ENCODE measurements at regions not wholly inside any gene's neighbourhood (a gene's known extent, or its start where the extent isn't known, plus 50 kb on each side); places are given as distances from the start of the nearest gene placed in this dataset.

DNA sequence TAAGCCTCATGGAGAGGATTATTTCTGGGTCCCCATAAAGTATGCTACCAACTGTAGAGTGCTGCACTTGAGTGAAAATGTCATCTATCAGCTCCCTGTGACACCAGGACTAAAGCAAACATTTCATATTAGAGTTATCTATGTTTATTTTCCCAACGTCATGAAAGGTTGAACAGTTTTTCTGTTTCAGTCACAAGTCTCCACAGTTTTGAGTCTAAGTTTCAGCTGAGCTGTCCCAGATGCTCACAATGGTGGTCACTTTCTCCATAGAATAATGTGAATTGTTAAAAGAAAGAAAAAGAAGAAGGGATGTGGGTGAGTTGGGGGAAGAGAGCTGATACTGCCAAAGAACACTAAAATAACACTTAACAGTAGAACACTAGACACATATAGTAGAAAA lies 126.3 kb upstream of the C9orf72 start:
- Histone ChIP-seq H3K27ac (no peak overlapping the region), H3K36me3 (no peaks in the 10 kb centered on the region), H3K27me3 (replicated peaks; ENCODE audit: insufficient read depth) (no peaks in the 10 kb centered on the region), H3K4me3 (no peak overlapping the region), H3K9me3 (no peaks in the 10 kb centered on the region), H3K4me1 (replicated peaks) (no peaks in the 10 kb centered on the region)
- TF ChIP-seq CTCF (IDR thresholded peaks at IDR 0.05) (no peak), POLR2A (IDR thresholded peaks at IDR 0.05) (no peak), POLR2AphosphoS5 (IDR thresholded peaks at IDR 0.05) (no peak)
- intact Hi-C loops (cut with DNase I) = no loop called here
- no peak for DNase-seq (ENCODE audit: low spot score)
- 17% methylated on average over 1 of the region's 1 CpG for WGBS

DNA sequence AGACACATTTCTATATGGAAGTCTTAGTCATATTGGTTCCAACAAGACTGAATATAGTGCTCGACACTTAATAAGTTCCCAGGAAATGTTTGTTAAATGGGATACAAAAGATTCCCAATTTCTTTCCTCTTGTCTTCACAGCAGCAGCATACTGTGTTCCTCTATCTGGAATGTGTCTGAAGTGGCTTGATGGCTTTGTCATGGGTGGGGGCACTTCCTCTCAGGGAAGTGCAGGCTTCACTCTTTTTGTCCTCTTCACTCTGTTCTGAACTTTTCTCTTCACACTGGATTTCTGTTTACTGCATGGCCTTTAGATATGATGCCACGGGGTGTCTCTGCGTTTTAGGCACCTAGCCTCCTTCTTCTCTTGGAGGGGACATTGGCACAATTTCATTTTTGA lies 127.7 kb upstream of the C9orf72 start:
- Histone ChIP-seq H3K4me1 (replicated peaks) (no peaks in the 10 kb centered on the region), H3K36me3 (no peaks in the 10 kb centered on the region), H3K9me3 (no peaks in the 10 kb centered on the region), H3K27ac (no peak overlapping the region), H3K27me3 (replicated peaks; ENCODE audit: insufficient read depth) (no peaks in the 10 kb centered on the region), H3K4me3 (no peak overlapping the region)
- WGBS = 76% methylated on average over 3 of the region's 3 CpGs
- no peak for DNase-seq (ENCODE audit: low spot score)
- TF ChIP-seq CTCF (IDR thresholded peaks at IDR 0.05) (no peak), POLR2AphosphoS5 (IDR thresholded peaks at IDR 0.05) (no peak), POLR2A (IDR thresholded peaks at IDR 0.05) (no peak)
- intact Hi-C loops (cut with DNase I) = no loop called here

DNA sequence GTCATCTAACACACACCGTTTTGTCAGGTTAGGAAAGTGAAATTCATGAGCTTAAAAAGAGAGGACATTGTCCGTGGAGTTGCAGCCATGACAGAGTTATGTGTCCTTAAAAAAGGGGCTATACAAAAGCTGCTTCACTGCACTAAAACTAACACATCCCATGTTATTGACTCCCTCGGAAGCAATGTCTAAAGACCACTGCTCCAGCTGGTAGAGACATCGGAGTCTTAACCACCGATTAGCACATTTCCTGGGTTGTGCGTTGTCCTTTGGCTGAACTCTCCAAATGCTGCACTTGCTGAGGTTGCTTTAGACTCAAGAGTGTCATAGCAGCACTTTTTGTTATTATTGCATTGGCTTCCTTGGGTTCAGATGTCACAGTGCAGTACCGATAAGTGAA lies 128.3 kb upstream of the C9orf72 start:
- DNase-seq (ENCODE audit: low spot score) = no peak
- Histone ChIP-seq H3K36me3 (no peaks in the 10 kb centered on the region), H3K4me3 (no peak overlapping the region), H3K4me1 (replicated peaks) (no peaks in the 10 kb centered on the region), H3K9me3 (no peaks in the 10 kb centered on the region), H3K27ac (no peak overlapping the region), H3K27me3 (replicated peaks; ENCODE audit: insufficient read depth) (no peaks in the 10 kb centered on the region)
- TF ChIP-seq POLR2AphosphoS5 (IDR thresholded peaks at IDR 0.05) (no peak), CTCF (IDR thresholded peaks at IDR 0.05) (no peak), POLR2A (IDR thresholded peaks at IDR 0.05) (no peak)
- intact Hi-C loops (cut with DNase I) = no loop called here
- WGBS = 47% methylated on average over 7 of the region's 7 CpGs

DNA sequence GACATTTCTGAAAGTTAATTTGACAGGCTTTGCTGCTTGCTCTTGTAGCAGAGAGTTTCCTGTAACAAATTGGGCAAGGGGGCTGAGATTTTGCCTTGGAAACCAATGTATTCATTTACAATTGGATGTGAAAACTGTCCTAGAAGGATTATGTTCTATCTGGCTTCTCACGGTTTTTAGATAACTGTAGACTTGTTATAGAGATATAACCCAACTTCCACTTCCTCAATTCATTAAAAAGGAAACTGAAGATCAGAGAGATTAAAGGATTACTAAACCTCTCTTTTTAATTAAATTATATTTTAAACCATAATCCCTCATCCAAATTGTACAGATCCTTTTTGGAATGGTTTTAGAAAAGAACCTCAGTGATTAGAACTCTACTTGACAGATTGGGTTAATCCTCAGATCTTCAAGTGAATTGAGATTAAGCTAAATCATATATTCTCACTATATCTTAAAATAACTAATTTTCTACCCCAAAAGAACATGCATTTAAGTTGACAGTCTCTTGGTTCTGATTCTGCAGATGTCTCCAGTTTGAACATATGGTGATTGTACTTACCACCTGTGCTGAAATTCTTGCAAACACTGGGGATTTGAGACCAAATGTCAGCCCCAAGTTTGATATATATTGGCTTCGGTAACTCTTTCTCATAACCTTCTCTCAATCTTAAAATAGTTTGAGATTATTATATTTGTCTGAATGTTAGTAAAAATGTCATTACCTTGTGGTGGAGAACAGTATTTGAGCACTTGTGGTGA lies 130.1 kb upstream of the C9orf72 start:
- no peak for DNase-seq (ENCODE audit: low spot score)
- TF ChIP-seq CTCF (IDR thresholded peaks at IDR 0.05) = no peak
- TF ChIP-seq POLR2AphosphoS5 (IDR thresholded peaks at IDR 0.05) = no peak
- no peak for TF ChIP-seq POLR2A (IDR thresholded peaks at IDR 0.05)
- H3K27me3 ChIP-seq (replicated peaks; ENCODE audit: insufficient read depth) = no peaks in the 10 kb centered on the region
- H3K4me1 ChIP-seq (replicated peaks) = no peaks in the 10 kb centered on the region
- no peaks in the 10 kb centered on the region for H3K36me3 ChIP-seq
- H3K4me3 ChIP-seq = no peak overlapping the region
- H3K9me3 ChIP-seq = no peaks in the 10 kb centered on the region
- no peak overlapping the region for H3K27ac ChIP-seq
- intact Hi-C loops (cut with DNase I) = no loop called here
- WGBS = 73% methylated on average over 2 of the region's 2 CpGs

- no peak for TF ChIP-seq CTCF (IDR thresholded peaks at IDR 0.05)
- TF ChIP-seq POLR2A (IDR thresholded peaks at IDR 0.05) = no peak
- no peak for TF ChIP-seq POLR2AphosphoS5 (IDR thresholded peaks at IDR 0.05)
- DNase-seq (ENCODE audit: low spot score) = no peak
- no peak overlapping the region for H3K4me3 ChIP-seq
- H3K9me3 ChIP-seq = no peaks in the 10 kb centered on the region
- no peaks in the 10 kb centered on the region for H3K27me3 ChIP-seq (replicated peaks; ENCODE audit: insufficient read depth)
- H3K27ac ChIP-seq = no peak overlapping the region
- intact Hi-C loops (cut with DNase I) = no loop called here
- H3K4me1 ChIP-seq (replicated peaks) = no peaks in the 10 kb centered on the region
- 91% methylated on average over 2 of the region's 2 CpGs for WGBS
- H3K36me3 ChIP-seq = no peaks in the 10 kb centered on the region
Observed at GRCh38 chr9:27711241-27711640, 138.0 kb upstream of the C9orf72 start.

Measured in prostate gland (tissue), 2 donors.